GM23338 (cell line): ENCODE measurements at regions not wholly inside any gene's neighbourhood (a gene's known extent, or its start where the extent isn't known, plus 50 kb on each side); places are given as distances from the start of the nearest gene placed in this dataset.

Source experiments
- EZH2 ChIP-seq: fragments of 200-600 bp; sonication (generic); IDR thresholded peaks from one replicate; pipeline ENCODE4 v1.8.0; 2017; ENCODE audit warnings: antibody characterized with exemption, mild to moderate bottlenecking, low read depth; ENCODE audit not compliant: unreplicated experiment
- EZH2phosphoT487 ChIP-seq: fragments of 200-600 bp; sonication (generic); IDR thresholded peaks from one replicate; pipeline ENCODE4 v1.8.1; 2018; ENCODE audit warnings: antibody characterized with exemption; ENCODE audit not compliant: unreplicated experiment
- NANOG ChIP-seq: IDR thresholded peaks from 2 replicates; pipeline ENCODE4 v1.6.1; 2016; ENCODE audit warnings: antibody characterized with exemption, borderline replicate concordance
- POLR2AphosphoS5 ChIP-seq: IDR thresholded peaks from 2 replicates; pipeline ENCODE4 v1.6.1; 2016; ENCODE audit warnings: antibody characterized with exemption, low read depth
- REST ChIP-seq: IDR thresholded peaks from one replicate; pipeline ENCODE4 v1.6.1; 2018; ENCODE audit warnings: antibody characterized with exemption; ENCODE audit not compliant: unreplicated experiment
- STAT1 ChIP-seq: IDR thresholded peaks from one replicate; pipeline ENCODE4 v1.6.1; 2016; ENCODE audit warnings: antibody characterized with exemption; ENCODE audit not compliant: unreplicated experiment
- TF ChIP-seq, protein P1 (sequence below), 2 experiments: fragments of 200-600 bp in 1 of 2; sonication (generic) in 1 of 2; conservative IDR thresholded peaks; 2 replicates each; pipeline versions ENCODE4 v1.5.1 to v1.6.1; 2016 to 2017; ENCODE audit warnings: antibody characterized with exemption in 2 of 2, low read depth in 2 of 2, mild to moderate bottlenecking in 2 of 2, moderate library complexity in 1 of 2

DNA sequence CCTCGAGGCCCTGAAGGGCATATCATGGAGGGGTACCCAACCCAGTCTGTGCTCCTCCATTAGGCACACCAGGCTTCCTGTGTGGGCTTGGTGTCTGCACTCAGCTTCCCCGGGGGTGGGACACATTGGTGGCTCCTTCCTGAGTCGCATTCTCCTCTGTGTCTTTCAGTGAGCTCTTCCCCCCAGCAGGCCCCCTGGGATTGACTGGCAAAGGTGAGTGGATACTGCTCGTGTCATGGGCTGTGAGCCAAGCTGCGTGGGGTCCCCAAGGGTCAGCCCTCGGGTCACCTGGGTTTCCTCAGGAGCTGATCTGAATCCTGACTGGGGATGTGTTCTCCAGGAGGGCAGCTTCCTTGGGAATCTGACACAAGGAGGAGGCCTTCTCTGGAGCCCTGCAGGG is 231.0 kb downstream of the SNRPN start:
- TF ChIP-seq POLR2AphosphoS5 (no peak), EZH2 (no peak), REST (no peak), EZH2phosphoT487 (no peak), STAT1 (no peak), NANOG (no peak)
- TF ChIP-seq, protein P1, sequence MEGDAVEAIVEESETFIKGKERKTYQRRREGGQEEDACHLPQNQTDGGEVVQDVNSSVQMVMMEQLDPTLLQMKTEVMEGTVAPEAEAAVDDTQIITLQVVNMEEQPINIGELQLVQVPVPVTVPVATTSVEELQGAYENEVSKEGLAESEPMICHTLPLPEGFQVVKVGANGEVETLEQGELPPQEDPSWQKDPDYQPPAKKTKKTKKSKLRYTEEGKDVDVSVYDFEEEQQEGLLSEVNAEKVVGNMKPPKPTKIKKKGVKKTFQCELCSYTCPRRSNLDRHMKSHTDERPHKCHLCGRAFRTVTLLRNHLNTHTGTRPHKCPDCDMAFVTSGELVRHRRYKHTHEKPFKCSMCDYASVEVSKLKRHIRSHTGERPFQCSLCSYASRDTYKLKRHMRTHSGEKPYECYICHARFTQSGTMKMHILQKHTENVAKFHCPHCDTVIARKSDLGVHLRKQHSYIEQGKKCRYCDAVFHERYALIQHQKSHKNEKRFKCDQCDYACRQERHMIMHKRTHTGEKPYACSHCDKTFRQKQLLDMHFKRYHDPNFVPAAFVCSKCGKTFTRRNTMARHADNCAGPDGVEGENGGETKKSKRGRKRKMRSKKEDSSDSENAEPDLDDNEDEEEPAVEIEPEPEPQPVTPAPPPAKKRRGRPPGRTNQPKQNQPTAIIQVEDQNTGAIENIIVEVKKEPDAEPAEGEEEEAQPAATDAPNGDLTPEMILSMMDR (conservative IDR thresholded peaks at IDR 0.05; ENCODE audit: low read depth in 2 of 2): no peak
